NT2/D1 (cell line): ENCODE measurements at regions not wholly inside any gene's neighbourhood (a gene's known extent, or its start where the extent isn't known, plus 50 kb on each side); places are given as distances from the start of the nearest gene placed in this dataset.

Experiments
- DNase-seq: peaks from one replicate; pipeline ENCODE4 v3.0.0-alpha.2; 2011; ENCODE audit warnings: low read depth, low spot score
- H3K27me3 ChIP-seq: 2 replicates; pipeline ENCODE4 v1.6.0; 2011; ENCODE audit warnings: mild to moderate bottlenecking; ENCODE audit not compliant: insufficient read length, insufficient read depth
- H3K36me3 ChIP-seq: 2 replicates; pipeline ENCODE4 v1.6.1; 2011; ENCODE audit warnings: mild to moderate bottlenecking, low read length, mixed read lengths; ENCODE audit not compliant: insufficient read depth, insufficient read length
- H3K4me1 ChIP-seq: 2 replicates; pipeline ENCODE4 v1.5.1; 2011; ENCODE audit not compliant: insufficient read depth, insufficient read length
- H3K4me3 ChIP-seq: 2 replicates; pipeline ENCODE4 v1.5.1; 2011; ENCODE audit warnings: low read depth; ENCODE audit not compliant: insufficient read length
- H3K9ac ChIP-seq: 2 replicates; pipeline ENCODE4 v1.6.0; 2011; ENCODE audit warnings: low read depth; ENCODE audit not compliant: insufficient read length
- H3K9me3 ChIP-seq: 2 replicates; pipeline ENCODE4 v1.5.1; 2011; ENCODE audit warnings: mild to moderate bottlenecking, low read length; ENCODE audit not compliant: insufficient read depth
- SUZ12 ChIP-seq: IDR thresholded peaks from 2 replicates; pipeline ENCODE4 v1.6.1; 2011; ENCODE audit not compliant: insufficient read length, insufficient read depth; ENCODE audit errors: extremely low read depth
- YY1 ChIP-seq: IDR thresholded peaks from 2 replicates; pipeline ENCODE4 v1.6.1; 2011; ENCODE audit not compliant: insufficient read length, insufficient read depth
- ZNF274 ChIP-seq: IDR thresholded peaks from 2 replicates; pipeline ENCODE4 v1.6.1; 2011; ENCODE audit warnings: mild to moderate bottlenecking, low read depth, low read length

DNA sequence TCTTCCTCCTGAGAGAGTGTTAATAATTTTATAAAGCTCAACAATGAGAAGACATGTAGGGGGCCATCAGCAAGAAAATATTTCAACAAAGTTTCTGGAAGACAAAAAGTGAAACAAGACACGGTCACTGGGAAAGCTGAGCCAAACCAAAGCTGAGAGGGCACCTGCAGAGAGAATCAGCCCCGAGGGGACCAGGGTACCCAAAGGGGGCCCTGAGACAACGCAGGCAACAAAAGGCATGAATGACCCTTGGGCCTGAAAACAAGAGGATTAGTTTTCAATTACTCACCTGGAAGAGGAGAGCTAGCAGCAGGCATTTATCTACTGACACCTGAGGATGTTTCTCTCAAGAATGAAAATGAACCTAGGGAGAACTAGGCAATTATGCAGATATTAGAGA is 461.2 kb upstream of the MGMT start:
- DNase-seq, result no peak
- Histone ChIP-seq H3K9me3 (no peaks in the 10 kb centered on the region; the same call in 1 of the 2 replicates), H3K4me3 (no peak overlapping the region)

DNA sequence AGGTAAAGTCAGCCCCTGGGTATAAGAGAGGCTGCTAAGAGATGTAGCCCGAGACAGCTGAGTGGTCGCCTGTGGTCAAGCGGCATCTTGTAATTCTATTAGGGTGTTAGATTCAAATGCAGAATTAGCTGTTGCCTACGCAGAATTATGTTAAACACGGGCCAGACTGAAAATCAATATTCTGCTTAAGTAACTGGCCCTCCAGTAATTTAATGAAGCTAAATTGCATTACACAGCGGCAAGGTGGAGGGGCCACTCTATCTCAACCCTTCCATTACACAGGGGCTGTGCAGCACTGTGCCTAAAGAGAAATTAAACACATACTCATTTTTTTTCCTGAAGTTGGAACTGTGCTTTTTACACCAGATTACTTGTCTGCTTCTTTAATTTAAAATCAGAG is 448.5 kb upstream of the MGMT start:
- H3K36me3 ChIP-seq, result no peaks in the 10 kb centered on the region
- H3K27me3 ChIP-seq, result no peaks in the 10 kb centered on the region
- H3K9ac ChIP-seq, result no peak overlapping the region
- DNase-seq, result no peak
- TF ChIP-seq ZNF274 (no peak), YY1 (no peak), SUZ12 (no peak)
- H3K4me1 ChIP-seq, result peaks cover 3% of the 10 kb centered on the region
- no peak overlapping the region for H3K4me3 ChIP-seq
- H3K9me3 ChIP-seq, result no peaks in the 10 kb centered on the region

More for the DNA sequence above, 461.2 kb upstream of the MGMT start:
- Histone ChIP-seq H3K27me3 (no peaks in the 10 kb centered on the region), H3K36me3 (no peaks in the 10 kb centered on the region), H3K9ac (no peak overlapping the region), H3K4me1 (no peaks in the 10 kb centered on the region)
- TF ChIP-seq ZNF274, result no peak
- no peak for TF ChIP-seq SUZ12
- TF ChIP-seq YY1, result no peak

DNA sequence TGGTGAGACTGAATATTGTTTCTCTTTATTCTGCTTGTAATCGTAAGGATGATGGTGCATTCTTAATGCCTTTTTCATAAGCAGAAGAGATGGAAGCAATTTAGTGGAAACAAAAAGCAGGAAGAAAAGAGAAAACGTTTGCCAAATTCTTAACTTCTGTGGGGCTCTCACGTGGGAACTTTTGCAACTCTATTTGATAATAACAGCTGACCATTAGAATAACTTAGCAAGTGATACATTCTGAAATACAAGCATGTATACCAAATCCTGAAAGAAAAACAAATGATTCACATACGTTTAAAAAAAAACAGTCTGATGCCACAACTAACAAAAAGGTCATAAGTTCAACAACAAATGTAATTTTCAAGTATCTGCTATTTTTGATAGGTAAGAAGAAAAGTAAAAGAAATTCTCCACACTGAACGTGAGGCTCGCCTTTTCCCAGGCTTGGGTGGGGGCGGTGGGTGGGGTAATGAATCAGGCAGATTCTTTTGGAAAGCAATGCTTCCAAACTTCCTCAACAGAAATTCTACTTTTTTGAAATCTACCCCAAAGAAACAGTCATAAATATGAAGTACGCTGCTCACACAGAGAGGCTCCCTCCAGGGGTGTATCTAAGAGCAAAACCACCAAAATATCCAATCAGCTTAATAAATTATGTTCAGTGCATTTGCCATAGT is 446.2 kb upstream of the MGMT start:
- no peak overlapping the region for H3K9ac ChIP-seq
- no peaks in the 10 kb centered on the region for H3K27me3 ChIP-seq
- H3K9me3 ChIP-seq, result no peaks in the 10 kb centered on the region
- H3K36me3 ChIP-seq, result no peaks in the 10 kb centered on the region
- no peak overlapping the region for H3K4me3 ChIP-seq
- DNase-seq, result no peak
- H3K4me1 ChIP-seq, result peaks cover 3% of the 10 kb centered on the region
- TF ChIP-seq YY1 (no peak), ZNF274 (no peak), SUZ12 (no peak)

DNA sequence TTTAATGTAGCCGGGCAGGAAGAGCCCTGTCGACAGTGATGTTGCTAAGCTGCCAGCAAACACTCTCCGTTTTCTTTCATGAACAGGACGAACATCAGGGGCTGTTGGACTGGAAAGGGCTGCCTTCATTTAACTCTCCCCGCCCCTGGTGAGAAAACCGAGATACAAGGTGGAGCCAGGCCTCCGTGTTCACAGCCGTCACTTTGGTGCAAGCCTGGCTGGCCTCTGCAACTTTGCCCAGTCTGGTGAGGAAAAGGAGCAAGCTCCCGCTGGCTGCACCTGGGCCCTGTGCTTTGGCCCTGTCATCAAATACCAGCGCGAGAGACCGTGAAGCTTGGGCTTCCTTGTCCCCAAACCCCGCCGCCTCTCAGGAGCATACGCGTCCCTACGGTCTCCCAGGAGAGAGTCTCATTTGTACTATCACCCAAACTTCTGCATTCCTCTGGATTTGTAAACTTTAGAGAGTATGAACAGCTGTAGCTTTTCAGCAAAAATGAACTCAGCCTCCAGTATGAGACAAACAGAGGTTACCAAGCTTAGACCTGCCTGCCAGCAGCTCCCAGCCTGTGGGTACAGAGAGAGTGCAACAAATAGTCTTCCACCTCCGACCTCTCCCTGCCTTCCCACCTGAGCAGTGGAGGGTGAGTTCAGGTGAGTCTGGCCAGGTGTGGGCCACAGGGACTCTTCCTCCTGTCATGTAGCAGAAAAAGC is 445.3 kb upstream of the MGMT start:
- Histone ChIP-seq H3K4me1 (peaks cover 3% of the 10 kb centered on the region), H3K4me3 (no peak overlapping the region), H3K9me3 (no peaks in the 10 kb centered on the region), H3K27me3 (no peaks in the 10 kb centered on the region), H3K9ac (no peak overlapping the region), H3K36me3 (no peaks in the 10 kb centered on the region)
- no peak for DNase-seq
- TF ChIP-seq YY1 (no peak), SUZ12 (no peak), ZNF274 (no peak)

DNA sequence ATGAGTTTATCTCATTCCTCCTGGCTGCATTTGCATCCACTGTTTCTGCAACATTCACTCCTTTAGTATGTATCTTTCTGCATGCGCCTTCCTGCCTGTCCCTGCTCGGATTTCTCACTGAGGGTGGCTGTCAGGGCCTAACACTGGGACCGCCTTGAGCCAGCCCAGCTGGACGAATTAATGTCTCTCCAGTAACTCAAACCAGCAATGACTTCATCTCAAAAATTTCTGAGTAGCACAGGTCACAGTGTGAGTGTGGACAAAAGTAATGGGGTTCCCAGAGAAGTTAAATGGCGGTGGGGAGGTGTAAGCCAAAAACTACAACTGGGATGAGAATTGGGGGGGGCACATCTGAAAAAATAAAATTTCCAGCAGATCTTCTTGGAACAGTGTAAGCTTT is 444.0 kb upstream of the MGMT start:
- TF ChIP-seq SUZ12 (no peak), YY1 (no peak), ZNF274 (no peak)
- DNase-seq, result no peak
- Histone ChIP-seq H3K4me3 (no peak overlapping the region), H3K27me3 (no peaks in the 10 kb centered on the region), H3K9ac (no peak overlapping the region), H3K4me1 (peaks cover 3% of the 10 kb centered on the region), H3K9me3 (no peaks in the 10 kb centered on the region), H3K36me3 (no peaks in the 10 kb centered on the region)

DNA sequence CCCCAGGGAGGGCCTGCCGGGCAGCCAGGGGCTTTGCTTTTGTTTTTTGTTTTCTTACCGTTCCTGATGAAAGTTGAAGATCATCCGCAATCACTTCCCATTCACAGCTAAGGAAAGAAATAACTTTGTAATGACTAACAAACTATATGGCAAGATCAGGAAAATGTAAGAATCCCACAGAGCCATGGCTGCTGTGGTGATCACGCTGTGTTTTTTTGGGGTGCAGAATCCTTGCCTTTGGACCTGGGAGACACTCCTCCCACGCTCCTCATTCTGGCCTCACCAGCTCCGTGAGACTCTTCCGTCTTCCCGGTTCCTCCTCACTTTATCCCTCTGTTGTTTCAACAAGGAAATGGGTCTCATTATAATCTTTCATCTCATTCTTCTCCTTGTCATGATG is 443.0 kb upstream of the MGMT start:
- H3K9me3 ChIP-seq, result no peaks in the 10 kb centered on the region
- no peak overlapping the region for H3K9ac ChIP-seq
- no peaks in the 10 kb centered on the region for H3K27me3 ChIP-seq
- DNase-seq, result no peak
- TF ChIP-seq ZNF274 (no peak), SUZ12 (no peak), YY1 (no peak)
- no peaks in the 10 kb centered on the region for H3K36me3 ChIP-seq
- peaks cover 3% of the 10 kb centered on the region for H3K4me1 ChIP-seq
- no peak overlapping the region for H3K4me3 ChIP-seq

DNA sequence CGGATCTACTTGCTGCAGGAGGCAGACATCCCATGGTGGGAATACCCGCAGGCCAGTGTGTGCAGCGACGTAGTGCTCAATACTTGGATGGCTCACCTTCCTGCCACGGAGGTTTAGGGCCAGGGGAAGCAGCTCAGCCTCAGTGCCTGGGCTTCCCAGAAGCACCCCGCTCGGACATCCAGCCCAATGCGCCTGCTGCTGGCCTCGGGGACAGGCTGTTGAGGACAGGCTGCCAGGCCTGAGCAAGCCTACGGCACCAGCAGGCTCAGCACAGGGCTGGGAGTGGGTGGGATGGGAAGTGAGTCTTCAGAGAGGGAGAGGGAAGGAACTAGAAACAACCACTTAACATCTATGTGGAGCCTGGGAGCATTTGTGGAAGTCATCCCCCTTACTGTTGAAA is 441.3 kb upstream of the MGMT start:
- Histone ChIP-seq H3K27me3 (no peaks in the 10 kb centered on the region), H3K9me3 (no peaks in the 10 kb centered on the region), H3K36me3 (no peaks in the 10 kb centered on the region), H3K4me3 (no peak overlapping the region), H3K9ac (no peak overlapping the region), H3K4me1 (peaks cover 3% of the 10 kb centered on the region)
- TF ChIP-seq YY1 (no peak), ZNF274 (no peak), SUZ12 (no peak)
- no peak for DNase-seq
